ENCODE measurements at regions not wholly inside any gene's neighbourhood (a gene's known extent, or its start where the extent isn't known, plus 50 kb on each side); places are given as distances from the start of the nearest gene placed in this dataset.

GRCh38 chr3:105316331-105316730 lies 50.4 kb upstream of the ALCAM start:
- Histone ChIP-seq H3K27me3 (no peaks in the 10 kb centered on the region), H3K9me3 (no peaks in the 10 kb centered on the region), H3K4me1 (no peaks in the 10 kb centered on the region), H3K36me3 (no peaks in the 10 kb centered on the region), H3K27ac (replicated peaks in 1 of 4) (no peak overlapping the region), H3K4me3 (no peak overlapping the region)
- 75% methylated on average over 2 of the region's 2 CpGs for WGBS
- intact Hi-C loops (cut with DNase I): no loop called here
- no peak for DNase-seq (ENCODE audit: extremely low spot score)
- TF ChIP-seq POLR2AphosphoS5 (IDR thresholded peaks at IDR 0.05): no peak
- TF ChIP-seq, protein P1, sequence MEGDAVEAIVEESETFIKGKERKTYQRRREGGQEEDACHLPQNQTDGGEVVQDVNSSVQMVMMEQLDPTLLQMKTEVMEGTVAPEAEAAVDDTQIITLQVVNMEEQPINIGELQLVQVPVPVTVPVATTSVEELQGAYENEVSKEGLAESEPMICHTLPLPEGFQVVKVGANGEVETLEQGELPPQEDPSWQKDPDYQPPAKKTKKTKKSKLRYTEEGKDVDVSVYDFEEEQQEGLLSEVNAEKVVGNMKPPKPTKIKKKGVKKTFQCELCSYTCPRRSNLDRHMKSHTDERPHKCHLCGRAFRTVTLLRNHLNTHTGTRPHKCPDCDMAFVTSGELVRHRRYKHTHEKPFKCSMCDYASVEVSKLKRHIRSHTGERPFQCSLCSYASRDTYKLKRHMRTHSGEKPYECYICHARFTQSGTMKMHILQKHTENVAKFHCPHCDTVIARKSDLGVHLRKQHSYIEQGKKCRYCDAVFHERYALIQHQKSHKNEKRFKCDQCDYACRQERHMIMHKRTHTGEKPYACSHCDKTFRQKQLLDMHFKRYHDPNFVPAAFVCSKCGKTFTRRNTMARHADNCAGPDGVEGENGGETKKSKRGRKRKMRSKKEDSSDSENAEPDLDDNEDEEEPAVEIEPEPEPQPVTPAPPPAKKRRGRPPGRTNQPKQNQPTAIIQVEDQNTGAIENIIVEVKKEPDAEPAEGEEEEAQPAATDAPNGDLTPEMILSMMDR (IDR thresholded peaks at IDR 0.05): no peak
- no peak for TF ChIP-seq POLR2A (IDR thresholded peaks at IDR 0.05; ENCODE audit: low read depth)
- TF ChIP-seq EP300 (IDR thresholded peaks at IDR 0.05): no peak

Small RNA genes lying in the stretch of these regions (small RNA-seq; reads per million reads assigned to genes)
- gene MIR548AB: 0 reads per million in 3 donors
- gene NDUFA4P2: 0 reads per million in 3 donors
- gene RNU1-43P: 0 reads per million in 3 donors
- gene RNU6-461P: 0 reads per million in 3 donors
- gene TUBBP11: 0 reads per million in 3 donors
